MM.1S (cell line): ENCODE measurements at regions not wholly inside any gene's neighbourhood (a gene's known extent, or its start where the extent isn't known, plus 50 kb on each side); places are given as distances from the start of the nearest gene placed in this dataset.

Source experiments
- DNase-seq: peaks from one replicate; pipeline ENCODE4 v3.0.0-alpha.2; 2015
- H2AFZ ChIP-seq: fragments of 300-600 bp; sonication (generic); 2 replicates; pipeline ENCODE4 v1.6.0; 2016; ENCODE audit warnings: antibody characterized with exemption, low read length
- H3F3A ChIP-seq: fragments of 300-600 bp; sonication (generic); 2 replicates; pipeline ENCODE4 v1.6.1; 2016; ENCODE audit warnings: mild to moderate bottlenecking, antibody characterized with exemption, low read length, moderate library complexity, mixed read lengths; ENCODE audit not compliant: insufficient read depth
- H3K27ac ChIP-seq: fragments of 300-600 bp; sonication (generic); 2 replicates; pipeline ENCODE4 v1.5.1; 2016; ENCODE audit warnings: mild to moderate bottlenecking, low read length
- H3K27me3 ChIP-seq: fragments of 300-600 bp; sonication (generic); replicated peaks from 2 replicates; pipeline ENCODE4 v1.6.0; 2016; ENCODE audit warnings: low read length; ENCODE audit not compliant: insufficient read depth
- H3K36me3 ChIP-seq: fragments of 300-600 bp; sonication (generic); replicated peaks from 2 replicates; pipeline ENCODE4 v1.6.1; 2016; ENCODE audit warnings: mild to moderate bottlenecking, low read length, mixed read lengths; ENCODE audit not compliant: insufficient read depth
- H3K4me1 ChIP-seq: fragments of 300-600 bp; sonication (generic); 2 replicates; pipeline ENCODE4 v1.6.1; 2016; ENCODE audit warnings: low read length, mixed read lengths
- H3K4me2 ChIP-seq: fragments of 300-600 bp; sonication (generic); 2 replicates; pipeline ENCODE4 v1.6.0; 2016; ENCODE audit warnings: low read depth, low read length
- H3K4me3 ChIP-seq: fragments of 300-600 bp; sonication (generic); 2 replicates; pipeline ENCODE4 v1.5.1; 2016; ENCODE audit warnings: low read length, mixed read lengths
- H3K79me2 ChIP-seq: fragments of 300-600 bp; sonication (generic); 2 replicates; pipeline ENCODE4 v1.6.1; 2016; ENCODE audit warnings: mixed run types, low read length, mixed read lengths
- H3K9ac ChIP-seq: fragments of 300-600 bp; sonication (generic); 2 replicates; pipeline ENCODE4 v1.6.1; 2016; ENCODE audit warnings: low read length, mixed read lengths
- H3K9me2 ChIP-seq: fragments of 300-600 bp; sonication (generic); replicated peaks from 2 replicates; pipeline ENCODE4 v1.6.1; 2016; ENCODE audit warnings: mild to moderate bottlenecking, low read length, mixed read lengths; ENCODE audit not compliant: insufficient read depth
- H3K9me3 ChIP-seq: fragments of 300-600 bp; sonication (generic); replicated peaks from 2 replicates; pipeline ENCODE4 v1.6.1; 2016; ENCODE audit warnings: mild to moderate bottlenecking, low read length, mixed read lengths; ENCODE audit not compliant: insufficient read depth
- H4K20me1 ChIP-seq: fragments of 300-600 bp; sonication (generic); 2 replicates; pipeline ENCODE4 v1.6.1; 2016; ENCODE audit warnings: mild to moderate bottlenecking, low read length, moderate library complexity, mixed read lengths; ENCODE audit not compliant: insufficient read depth
- CTCF ChIP-seq: fragments of 300-600 bp; sonication (generic); IDR thresholded peaks from 2 replicates; pipeline ENCODE4 v1.5.1; 2016; ENCODE audit warnings: antibody characterized with exemption, low read length, mixed read lengths
- EZH2 ChIP-seq: fragments of 300-600 bp; sonication (generic); optimal IDR thresholded peaks from 2 replicates; pipeline ENCODE3; 2017; ENCODE audit warnings: low read depth, mild to moderate bottlenecking, antibody characterized with exemption, low read length, mixed read lengths
- EZH2phosphoT487 ChIP-seq: fragments of 300-600 bp; sonication (generic); IDR thresholded peaks from 2 replicates; pipeline ENCODE4 v1.6.1; 2018; ENCODE audit warnings: antibody characterized with exemption, low read length

GRCh38 chr9:87278971-87279733 lies 218.5 kb upstream of the DAPK1 start:
- TF ChIP-seq CTCF (no peak), EZH2phosphoT487 (no peak), EZH2 (no peak)
- no peaks in the 10 kb centered on the region; the same call in 1 of the 2 replicates for H3K9me2 ChIP-seq

DNA sequence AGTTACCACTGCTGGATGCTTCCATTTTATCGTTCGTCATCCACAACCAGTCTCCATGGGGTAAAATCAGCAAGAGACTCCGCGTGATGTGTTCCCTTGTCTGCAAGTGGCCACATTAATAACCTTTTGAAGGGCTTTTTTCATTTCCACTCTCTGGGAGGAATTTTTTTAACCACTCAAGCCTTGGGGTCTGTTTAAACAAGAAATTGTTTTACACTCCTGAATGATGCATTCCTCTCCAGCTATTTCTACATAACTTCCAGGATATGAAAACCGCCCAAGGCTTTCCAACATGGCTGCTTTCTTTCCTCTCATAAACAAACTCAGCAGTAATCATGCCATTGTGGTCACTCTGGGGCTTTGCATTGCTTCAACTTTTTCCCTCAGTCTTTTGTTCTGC lies 217.2 kb upstream of the DAPK1 start:
- no peaks in the 10 kb centered on the region for H3K4me1 ChIP-seq
- H3K27ac ChIP-seq: no peak overlapping the region
- H3K79me2 ChIP-seq: no peaks in the 10 kb centered on the region
- H3K4me2 ChIP-seq: no peak overlapping the region
- H3K9ac ChIP-seq: no peak overlapping the region
- no peak for DNase-seq
- H3K27me3 ChIP-seq: no peaks in the 10 kb centered on the region
- no peaks in the 10 kb centered on the region for H4K20me1 ChIP-seq
- H3K9me3 ChIP-seq: no peaks in the 10 kb centered on the region
- no peaks in the 10 kb centered on the region; the same call in 1 of the 2 replicates for H3K9me2 ChIP-seq
- no peak overlapping the region for H3K4me3 ChIP-seq
- no peaks in the 10 kb centered on the region for H3K36me3 ChIP-seq
- H3F3A ChIP-seq: no peaks in the 10 kb centered on the region
- no peak for TF ChIP-seq EZH2
- TF ChIP-seq CTCF: no peak
- TF ChIP-seq EZH2phosphoT487: no peak
- no peak overlapping the region for H2AFZ ChIP-seq

More at GRCh38 chr9:87278971-87279733, 218.5 kb upstream of the DAPK1 start:
- H3K79me2 ChIP-seq: no peaks in the 10 kb centered on the region
- no peak overlapping the region for H2AFZ ChIP-seq
- H3K9ac ChIP-seq: no peak overlapping the region
- no peak overlapping the region for H3K4me3 ChIP-seq
- DNase-seq: no peak
- no peak overlapping the region for H3K4me2 ChIP-seq
- H3K27ac ChIP-seq: no peak overlapping the region
- H3F3A ChIP-seq: no peaks in the 10 kb centered on the region
- no peaks in the 10 kb centered on the region for H3K9me3 ChIP-seq
- H3K27me3 ChIP-seq: no peaks in the 10 kb centered on the region
- H3K36me3 ChIP-seq: no peaks in the 10 kb centered on the region
- no peaks in the 10 kb centered on the region for H4K20me1 ChIP-seq
- no peaks in the 10 kb centered on the region for H3K4me1 ChIP-seq

GRCh38 chr9:87282538-87282937 lies 215.1 kb upstream of the DAPK1 start:
- Histone ChIP-seq H3K4me2 (no peak overlapping the region), H3K27ac (no peak overlapping the region), H3K4me3 (no peak overlapping the region), H3K9me2 (no peaks in the 10 kb centered on the region; the same call in 1 of the 2 replicates), H3K36me3 (no peaks in the 10 kb centered on the region), H3K9me3 (no peaks in the 10 kb centered on the region), H2AFZ (no peak overlapping the region), H3K9ac (no peak overlapping the region), H3F3A (no peaks in the 10 kb centered on the region), H3K79me2 (no peaks in the 10 kb centered on the region), H3K27me3 (no peaks in the 10 kb centered on the region), H3K4me1 (no peaks in the 10 kb centered on the region), H4K20me1 (no peaks in the 10 kb centered on the region)
- TF ChIP-seq EZH2phosphoT487 (no peak), EZH2 (no peak), CTCF (no peak)
- no peak for DNase-seq
